ENCODE measurements at regions not wholly inside any gene's neighbourhood (a gene's known extent, or its start where the extent isn't known, plus 50 kb on each side); places are given as distances from the start of the nearest gene placed in this dataset.

GRCh38 chr21:22728091-22728490 lies 1729.9 kb downstream of the NCAM2 start:
- ChIA-PET CTCF (no interaction called here), POLR2A (no interaction called here)

GRCh38 chr21:22743085-22743484 lies 1744.9 kb downstream of the NCAM2 start:
- DNase-seq (ENCODE audit: low read depth, low spot score): no peak
- CTCF ChIA-PET: no interaction called here
- no peak overlapping the region for H3K4me3 ChIP-seq (ENCODE audit: low read depth, low read length)
- TF ChIP-seq CTCF (IDR thresholded peaks at IDR 0.05; ENCODE audit: insufficient read depth, low read length, missing control alignments): no peak
- POLR2A ChIA-PET: no interaction called here

More at GRCh38 chr21:22728091-22728490, 1729.9 kb downstream of the NCAM2 start:
- no peak overlapping the region for H3K4me3 ChIP-seq (ENCODE audit: low read depth, low read length)
- DNase-seq (ENCODE audit: low read depth, low spot score): no peak
- no peak for TF ChIP-seq CTCF (IDR thresholded peaks at IDR 0.05; ENCODE audit: insufficient read depth, low read length, missing control alignments)

GRCh38 chr21:22754746-22755145 lies 1756.5 kb downstream of the NCAM2 start:
- H3K4me3 ChIP-seq (ENCODE audit: low read depth, low read length): no peak overlapping the region
- CTCF ChIA-PET: no interaction called here
- POLR2A ChIA-PET: no interaction called here
- no peak for DNase-seq (ENCODE audit: low read depth, low spot score)
- TF ChIP-seq CTCF (IDR thresholded peaks at IDR 0.05; ENCODE audit: insufficient read depth, low read length, missing control alignments): no peak

GRCh38 chr21:22758478-22758877 lies 1760.3 kb downstream of the NCAM2 start:
- no peak overlapping the region for H3K4me3 ChIP-seq (ENCODE audit: low read depth, low read length)
- DNase-seq (ENCODE audit: low read depth, low spot score): no peak
- ChIA-PET POLR2A (no interaction called here), CTCF (no interaction called here)
- TF ChIP-seq CTCF (IDR thresholded peaks at IDR 0.05; ENCODE audit: insufficient read depth, low read length, missing control alignments): no peak

- no peak for TF ChIP-seq CTCF (IDR thresholded peaks at IDR 0.05; ENCODE audit: insufficient read depth, low read length, missing control alignments)
- ChIA-PET POLR2A (no interaction called here), CTCF (no interaction called here)
- no peak for DNase-seq (ENCODE audit: low read depth, low spot score)
- no peak overlapping the region for H3K4me3 ChIP-seq (ENCODE audit: low read depth, low read length)
Observed at GRCh38 chr21:22762463-22762862, 1764.3 kb downstream of the NCAM2 start.

GRCh38 chr21:22763442-22763841 lies 1765.2 kb downstream of the NCAM2 start:
- H3K4me3 ChIP-seq (ENCODE audit: low read depth, low read length): no peak overlapping the region
- no peak for TF ChIP-seq CTCF (IDR thresholded peaks at IDR 0.05; ENCODE audit: insufficient read depth, low read length, missing control alignments)
- DNase-seq (ENCODE audit: low read depth, low spot score): no peak
- ChIA-PET POLR2A (no interaction called here), CTCF (no interaction called here)

Data from AG04449 (cell line).